MV-4-11 (cell line): ENCODE measurements at regions not wholly inside any gene's neighbourhood (a gene's known extent, or its start where the extent isn't known, plus 50 kb on each side); places are given as distances from the start of the nearest gene placed in this dataset.
"Not testable (repeated sequence)": the region's sequence is repeated elsewhere in the genome, so short reads cannot be mapped to it uniquely, and the experiment has no call there.

ENCODE experiments used
- DNase-seq: peaks from one replicate; lab custom pipeline; 2025; lab: John Stamatoyannopoulos, UW

DNA sequence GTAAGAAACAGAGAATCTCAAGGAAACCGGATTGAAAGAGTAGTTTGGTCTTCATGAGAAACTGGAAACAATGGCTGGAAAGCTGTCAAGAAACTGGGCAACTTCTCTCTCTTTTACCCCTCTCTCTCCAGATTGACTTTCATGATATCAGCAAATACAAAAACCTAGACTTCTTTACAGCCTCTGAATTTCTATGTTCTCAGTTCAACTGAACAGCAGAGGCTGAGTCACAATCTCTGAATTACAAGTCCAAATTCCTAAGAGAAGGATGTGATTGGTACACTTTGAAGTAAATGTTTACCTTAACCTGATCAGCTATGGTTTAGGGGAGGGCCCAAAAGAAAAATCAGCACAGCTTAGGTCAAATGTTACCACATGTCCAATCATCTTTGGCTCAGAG, 974.9 kb downstream of the RPA4 start:
- no peak for DNase-seq

DNA sequence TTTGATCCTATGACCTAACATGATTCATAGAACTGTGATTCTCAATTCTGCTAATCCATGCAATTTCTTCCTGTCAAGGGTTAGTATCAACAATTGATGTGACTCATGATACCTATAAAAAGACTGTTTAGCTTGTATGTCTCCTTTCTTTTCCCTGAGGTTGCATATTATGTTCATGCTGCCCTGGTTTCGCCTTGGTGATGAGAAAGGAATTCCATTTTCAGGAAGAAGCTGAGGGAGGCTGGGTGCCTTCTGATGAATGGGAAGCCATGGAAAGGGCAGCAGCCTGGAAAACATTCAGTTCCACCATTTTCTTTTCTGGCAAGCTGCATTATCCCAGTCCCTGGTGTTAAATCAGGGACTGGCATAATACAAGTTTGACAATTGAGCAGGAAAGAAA, 976.5 kb downstream of the RPA4 start:
- no peak for DNase-seq

DNA sequence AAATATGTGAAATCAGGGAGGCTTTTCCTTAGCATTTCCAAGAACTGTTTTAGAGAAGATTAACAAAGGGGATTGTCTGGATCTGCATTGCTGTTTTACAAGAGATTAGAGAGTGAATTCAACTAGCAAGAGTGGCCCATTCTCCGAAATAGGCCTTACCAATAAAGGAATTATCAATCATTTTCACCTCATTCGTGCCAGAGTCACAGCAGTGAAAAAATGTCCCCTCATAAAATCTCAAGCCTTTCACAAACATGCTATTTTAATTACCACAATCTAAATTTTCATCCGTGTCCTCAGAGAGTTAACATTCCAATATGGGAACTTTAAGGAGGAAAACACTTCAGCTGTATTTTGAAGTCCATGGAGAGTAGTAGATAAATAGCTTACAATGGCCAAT, 979.6 kb downstream of the RPA4 start:
- no peak for DNase-seq

DNA sequence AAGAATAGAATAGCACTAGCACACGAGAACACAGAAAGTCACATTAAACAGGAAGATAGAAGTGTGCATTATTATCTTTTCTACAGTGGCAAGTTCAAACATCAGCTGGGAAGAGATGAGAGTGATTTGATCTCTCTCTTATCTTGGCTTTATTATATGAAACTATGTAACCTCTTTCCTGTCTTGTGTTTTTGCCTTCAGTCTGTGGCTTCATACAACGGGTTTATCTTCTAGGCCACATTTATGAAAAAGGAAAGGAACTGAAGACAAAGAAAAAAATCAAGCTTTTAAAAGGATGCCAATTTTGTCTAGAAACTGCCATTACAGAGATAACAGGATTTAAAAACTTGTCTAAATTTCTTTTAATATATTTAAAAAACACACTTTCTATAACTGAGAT, 983.6 kb downstream of the RPA4 start:
- no peak for DNase-seq

DNA sequence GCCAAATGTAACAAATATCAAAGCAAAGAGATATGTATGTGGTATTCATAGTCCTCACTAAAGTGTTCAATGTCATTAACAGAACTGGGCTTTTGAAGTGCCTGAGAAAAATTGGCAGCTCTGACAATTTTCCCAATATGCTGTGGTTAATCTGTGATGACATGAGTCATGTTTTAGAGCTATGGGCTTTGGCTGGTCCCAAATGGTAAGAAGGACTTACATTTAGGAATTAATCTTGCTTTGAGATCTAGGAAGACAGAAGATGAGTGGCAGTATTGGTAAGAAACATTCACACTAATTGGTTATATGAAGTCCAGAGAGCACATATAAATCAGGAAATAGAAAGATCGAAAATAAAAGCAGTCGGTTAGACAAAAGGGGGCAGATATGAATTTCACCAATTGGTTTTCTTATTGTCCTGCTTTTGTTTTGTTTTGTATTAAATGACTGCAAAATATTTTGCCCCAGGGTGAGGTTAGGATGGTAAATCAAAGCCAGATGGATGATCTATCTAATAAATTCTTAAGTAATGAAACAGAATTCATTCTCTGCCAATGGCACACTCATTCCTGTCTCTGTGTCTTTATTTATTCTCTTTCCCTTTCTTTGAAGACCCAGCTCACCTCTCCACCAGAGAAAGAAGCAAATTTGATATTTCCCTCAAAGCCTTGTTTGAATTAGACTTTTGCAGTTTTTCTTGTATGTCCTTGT, 993.1 kb downstream of the RPA4 start:
- DNase-seq, result no peak

DNA sequence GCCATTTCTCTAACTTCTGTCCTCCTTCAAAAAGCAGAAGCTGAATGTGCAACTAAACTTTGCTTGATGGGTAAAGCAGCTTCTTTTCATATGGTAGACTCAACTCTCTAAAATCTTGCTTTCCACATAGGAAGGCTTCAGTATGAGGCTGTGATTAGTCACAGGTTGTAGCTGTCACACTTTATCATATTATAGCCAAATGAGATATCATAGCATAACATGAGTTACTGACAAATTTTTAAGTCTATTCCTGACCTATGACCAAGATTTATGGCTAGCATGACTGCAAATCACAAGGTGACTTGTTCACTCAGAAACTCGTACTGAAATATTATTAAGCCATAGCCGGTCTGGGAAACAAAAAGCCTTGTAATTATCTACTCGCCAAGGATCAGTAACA, 998.6 kb downstream of the RPA4 start:
- peak; percentile 0 for DNase-seq

DNA sequence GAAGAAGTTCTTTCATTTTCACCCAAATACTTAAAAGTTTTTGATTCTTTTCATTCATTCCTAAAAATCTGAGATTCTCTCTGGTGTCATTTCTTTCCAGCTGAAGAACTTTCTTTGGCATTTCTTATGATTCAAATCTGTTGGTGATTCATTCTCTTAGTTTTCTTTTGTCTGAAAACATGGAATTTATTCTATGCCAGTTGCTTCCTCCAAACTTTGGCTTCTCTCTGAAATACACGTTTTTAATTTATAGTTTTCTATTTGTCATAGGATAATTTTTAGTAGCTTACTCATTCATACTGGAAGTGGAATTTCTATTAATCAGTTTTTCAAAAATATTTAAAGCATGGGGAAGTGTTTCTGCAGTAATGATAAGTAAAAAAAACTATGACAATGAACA, 1012.0 kb downstream of the RPA4 start:
- DNase-seq, result no peak

DNA sequence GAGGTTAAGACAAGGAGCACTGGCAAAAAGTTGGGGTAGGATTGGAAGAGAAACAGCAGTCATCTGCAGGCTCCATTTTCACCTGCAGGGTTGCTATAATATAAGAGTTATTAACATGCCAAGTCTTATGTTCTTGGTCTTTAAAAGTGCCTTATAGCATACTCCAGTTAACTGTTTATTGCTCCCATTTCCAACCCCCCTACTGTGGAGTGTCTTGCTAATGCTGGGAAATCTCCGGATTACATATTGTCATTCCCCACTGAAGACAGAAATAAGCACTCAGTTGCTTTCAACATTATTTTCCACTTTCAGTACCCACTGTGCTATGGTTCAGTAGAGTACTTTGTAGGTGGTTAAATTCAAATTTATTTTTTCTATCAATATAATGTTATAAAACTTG, 1014.3 kb downstream of the RPA4 start:
- no peak for DNase-seq

DNA sequence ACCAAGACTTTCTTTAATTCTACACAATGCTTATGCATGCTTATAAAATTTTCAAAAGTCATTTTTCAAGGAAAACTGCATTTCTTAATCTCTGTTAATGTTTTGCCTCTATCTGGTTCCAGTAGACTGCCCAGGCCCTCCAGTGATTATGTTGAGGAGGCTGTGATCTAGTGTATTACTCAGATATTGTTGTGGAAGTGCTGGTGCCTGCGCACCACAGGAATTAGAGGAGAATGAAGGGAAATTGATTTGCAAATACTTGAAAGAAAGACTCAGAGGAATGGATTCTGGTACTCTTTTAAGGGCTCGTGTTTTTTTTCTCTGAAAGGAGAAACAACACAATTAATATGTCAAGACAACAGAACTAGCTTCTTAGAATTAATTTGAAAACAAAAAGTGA, 1015.1 kb downstream of the RPA4 start:
- DNase-seq, result no peak

DNA sequence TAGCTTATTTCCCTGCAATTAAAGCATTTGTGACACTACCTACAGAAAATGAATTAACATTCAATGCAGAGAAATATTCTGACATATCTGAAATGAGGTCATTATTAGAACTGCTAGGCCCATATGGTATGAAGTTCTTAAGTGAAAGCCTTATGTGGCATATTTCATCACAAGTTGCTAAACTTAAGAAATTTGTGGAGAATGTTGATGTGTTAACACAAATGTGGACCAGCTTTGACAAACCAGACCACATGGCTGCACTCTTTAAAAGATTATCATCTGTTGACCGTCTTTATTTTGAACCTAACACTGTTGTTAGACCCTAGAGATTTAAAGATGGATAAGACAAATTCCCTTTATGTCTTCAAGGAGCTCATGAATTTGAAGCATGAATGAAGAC, 1024.1 kb downstream of the RPA4 start:
- peak; percentile 86 for DNase-seq

DNA sequence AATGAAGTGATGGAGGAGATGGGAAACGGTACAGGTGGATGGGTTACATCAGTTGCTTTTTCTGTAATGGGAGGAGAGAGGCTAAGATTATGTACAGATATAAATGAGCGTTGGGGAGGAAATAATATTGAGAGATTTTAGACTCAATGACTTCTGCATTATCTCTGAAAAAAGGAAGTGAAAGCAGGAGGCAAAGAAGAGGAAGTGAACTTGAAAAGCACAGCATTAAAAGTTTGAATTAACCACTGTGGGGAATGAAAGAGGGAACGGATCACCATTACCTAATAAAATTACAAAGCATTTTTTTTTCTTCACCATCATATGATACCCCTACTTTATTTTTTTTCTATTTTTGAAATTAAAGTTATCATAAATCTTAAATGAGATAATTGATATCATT, 1025.5 kb downstream of the RPA4 start:
- peak; percentile 88 for DNase-seq

DNA sequence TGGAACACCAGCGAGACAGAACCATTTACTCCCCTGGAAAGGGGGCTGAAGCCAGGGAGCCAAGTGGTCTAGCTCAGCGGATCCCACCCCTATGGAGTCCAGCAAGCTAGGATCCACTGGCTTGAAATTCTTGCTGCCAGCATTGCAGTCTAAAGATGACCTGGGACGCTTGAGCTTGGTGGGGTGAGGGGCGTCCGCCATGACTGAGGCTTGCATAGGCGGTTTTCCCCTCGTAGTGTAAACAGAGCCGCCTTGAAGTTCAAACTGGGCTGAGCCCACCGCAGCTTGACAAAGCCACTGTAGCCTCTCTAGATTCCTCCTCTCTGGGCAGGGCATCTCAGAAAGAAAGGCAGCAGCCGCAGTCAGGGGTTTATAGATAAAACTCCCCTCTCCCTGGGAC, 1031.7 kb downstream of the RPA4 start:
- not testable (repeated sequence) for DNase-seq

DNA sequence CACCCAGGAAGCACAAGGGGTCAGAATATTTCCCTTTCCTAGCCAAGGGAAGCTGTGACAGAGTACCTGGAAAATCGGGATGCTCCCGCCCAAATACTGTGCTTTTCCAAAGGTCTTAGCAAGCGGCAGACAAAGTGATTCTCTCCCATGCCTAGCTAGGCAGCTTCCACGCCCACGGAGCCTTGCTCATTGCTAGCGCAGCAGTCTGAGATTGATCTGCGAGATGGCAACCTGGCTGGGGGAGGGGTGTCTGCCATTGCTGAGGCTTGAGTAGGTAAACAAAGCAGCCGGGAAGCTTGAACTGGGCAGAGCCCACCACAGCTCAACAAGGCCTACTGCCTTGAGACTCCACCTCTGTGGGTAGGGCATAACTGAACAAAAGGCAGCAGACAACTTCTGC, 1037.5 kb downstream of the RPA4 start:
- DNase-seq, result not testable (repeated sequence)

DNA sequence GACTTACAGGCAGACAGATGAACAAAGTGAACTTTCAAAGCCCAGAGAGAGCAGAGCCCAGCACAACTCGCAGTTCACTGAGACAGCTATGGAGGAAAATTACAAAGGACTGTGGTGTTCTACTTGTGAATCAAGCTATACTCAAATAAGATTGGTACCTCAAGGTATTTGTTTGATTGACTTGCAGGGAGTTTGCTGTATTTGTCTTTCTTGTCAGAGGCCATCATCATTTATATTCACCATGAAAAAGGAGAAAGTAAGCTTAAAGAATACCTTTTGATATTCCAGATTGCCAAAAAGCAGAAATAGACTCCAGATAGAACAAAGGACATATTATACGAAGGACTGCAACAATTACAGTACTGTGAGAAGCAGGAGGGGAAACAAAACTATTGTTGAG, 1047.9 kb downstream of the RPA4 start:
- DNase-seq, result no peak

DNA sequence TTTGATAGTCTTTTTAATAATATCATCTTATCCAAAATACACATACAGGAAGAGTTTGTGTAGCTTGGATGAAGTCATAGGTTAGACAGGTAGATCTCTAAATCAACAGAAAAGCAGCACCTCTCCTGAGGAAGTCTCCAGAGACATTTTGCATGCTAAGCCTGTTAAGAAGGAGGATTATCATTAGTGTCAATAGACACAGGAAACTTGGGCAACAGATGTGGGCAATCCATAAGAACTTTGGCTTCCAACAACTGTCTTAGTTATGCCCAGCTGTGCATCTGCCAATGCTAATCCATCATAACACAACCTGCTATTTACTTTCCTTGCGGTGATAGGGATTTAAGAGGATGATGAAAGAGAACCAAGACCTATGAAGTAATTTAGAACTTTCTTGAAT, 1052.6 kb downstream of the RPA4 start:
- DNase-seq, result peak; percentile 3

DNA sequence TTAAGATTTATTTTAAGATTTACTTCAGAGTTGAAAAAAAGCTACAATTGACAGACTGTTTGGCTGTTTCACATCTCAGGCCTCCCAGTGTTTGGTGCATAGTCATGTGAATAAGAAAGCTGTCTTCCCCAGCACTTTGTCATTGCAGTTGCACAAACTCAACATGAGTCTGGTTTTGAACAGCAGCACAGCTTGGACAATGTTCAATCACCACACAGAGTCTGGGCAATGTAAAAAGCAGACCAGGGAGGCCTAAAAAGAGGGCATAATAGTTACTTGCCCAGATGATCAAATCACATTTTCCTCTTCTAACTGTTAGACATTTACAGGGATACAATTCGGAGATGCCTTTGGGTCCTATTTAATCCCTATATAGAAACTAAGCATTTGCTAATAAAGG, 1055.0 kb downstream of the RPA4 start:
- DNase-seq, result no peak

DNA sequence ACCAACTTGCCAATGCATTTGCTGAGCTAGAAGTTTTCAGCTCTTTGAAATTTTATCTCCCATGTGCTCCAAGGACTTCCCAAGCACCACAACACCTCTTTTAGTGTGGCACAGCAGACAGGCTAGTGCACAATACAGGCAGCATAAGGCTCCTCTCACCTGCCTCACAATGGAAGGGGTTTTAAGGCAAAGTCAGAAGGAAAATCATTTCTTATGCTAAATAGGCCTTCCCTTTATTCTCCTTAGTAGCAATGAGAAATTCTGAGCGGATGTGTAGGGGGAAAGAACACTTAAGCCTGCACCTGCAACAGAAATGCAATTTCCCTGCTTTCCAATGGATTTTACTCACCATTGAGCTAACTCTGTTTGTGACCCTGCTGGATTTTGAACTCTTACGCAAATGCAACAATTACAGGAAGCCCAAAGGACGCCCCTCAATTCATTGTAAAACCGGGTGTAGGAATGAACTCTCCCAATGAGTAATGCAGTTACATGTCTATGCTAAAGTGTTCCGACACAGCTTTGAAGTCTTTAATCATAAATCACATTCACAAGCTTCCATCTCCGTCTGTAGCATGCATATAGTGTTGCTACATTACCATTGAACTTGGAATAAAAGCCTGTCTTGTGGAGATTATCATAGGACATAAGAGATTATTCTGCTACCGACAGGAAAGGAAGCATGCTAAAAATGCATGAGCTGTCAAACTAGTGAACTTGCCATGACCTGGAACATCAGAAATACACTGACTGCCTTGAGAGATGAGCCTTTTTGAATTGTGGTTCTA, 1084.9 kb downstream of the RPA4 start:
- no peak for DNase-seq

DNA sequence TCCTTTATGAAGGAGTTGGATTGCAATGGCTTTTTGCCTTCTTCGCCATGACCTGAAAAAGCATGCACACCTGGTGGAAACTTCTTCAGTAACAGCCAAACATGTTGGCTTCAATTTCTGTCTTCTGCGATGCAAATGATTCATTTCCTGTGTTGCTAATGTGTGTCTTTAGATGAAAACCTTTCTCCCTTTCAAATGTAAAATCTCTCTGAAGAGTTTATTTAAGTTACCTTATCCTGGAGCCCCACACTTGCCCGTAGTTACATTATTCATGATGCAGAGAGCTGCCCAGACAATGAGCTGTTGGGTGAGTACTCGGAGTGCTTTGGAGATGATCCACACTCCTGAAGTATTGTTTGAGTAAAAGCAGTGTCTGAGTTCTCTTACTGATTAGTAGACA, 1100.9 kb downstream of the RPA4 start:
- DNase-seq, result no peak

DNA sequence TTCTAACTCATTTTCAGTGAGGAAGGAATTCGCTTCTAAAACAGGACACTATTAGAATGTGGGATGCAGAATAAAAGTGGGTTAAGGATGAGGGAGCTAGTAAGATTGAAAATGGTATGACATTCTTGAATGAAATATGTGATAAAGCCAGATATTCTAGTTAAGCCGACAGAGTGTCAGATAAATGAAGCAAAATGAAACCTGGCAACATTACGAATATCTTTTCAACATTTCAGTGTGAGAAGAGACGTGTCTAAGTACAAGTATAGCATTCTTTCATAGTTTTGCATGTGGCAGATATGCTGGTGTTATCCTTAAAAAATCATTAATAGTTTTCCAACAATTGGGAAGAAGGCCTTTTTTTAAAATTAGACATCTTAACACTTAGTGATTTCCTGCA, 1101.4 kb downstream of the RPA4 start:
- no peak for DNase-seq

DNA sequence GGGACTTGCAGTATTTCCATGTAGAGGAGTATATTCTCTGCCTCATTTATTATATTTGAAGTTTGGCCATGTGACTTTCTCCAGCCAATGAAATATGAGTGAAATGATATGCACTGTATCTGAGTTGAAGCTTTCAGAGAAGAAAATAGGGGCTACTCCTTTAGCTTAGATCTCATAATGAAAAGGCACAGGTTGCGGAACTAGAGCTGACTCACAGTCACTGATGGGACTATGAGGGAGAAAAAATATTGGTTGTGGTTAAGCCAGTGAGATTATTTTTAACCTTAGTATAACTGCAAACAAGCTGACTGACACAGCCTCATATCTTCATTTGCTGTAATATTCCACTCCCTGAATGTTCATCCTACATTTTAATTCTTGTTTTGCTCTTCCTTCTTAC, 1104.3 kb downstream of the RPA4 start:
- DNase-seq, result peak; percentile 66

DNA sequence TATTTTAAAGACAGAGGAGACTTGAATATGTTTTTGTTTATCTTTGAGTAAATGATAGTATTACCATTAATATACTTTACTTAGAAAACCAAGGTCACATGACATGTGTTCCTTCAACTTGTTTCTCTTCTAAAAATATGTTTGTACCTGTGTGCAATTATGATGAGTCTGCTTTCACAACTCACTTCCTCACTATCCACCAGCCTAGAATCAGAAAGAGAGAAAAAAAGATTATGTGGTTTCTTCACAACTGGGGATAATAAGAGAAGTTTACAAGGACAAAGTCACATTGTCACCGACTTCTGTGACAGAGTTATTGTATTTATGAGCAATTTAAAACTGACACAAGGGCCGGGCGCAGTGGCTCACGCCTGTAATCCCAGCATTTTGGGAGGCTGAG, 1112.1 kb downstream of the RPA4 start:
- peak; percentile 59 for DNase-seq

DNA sequence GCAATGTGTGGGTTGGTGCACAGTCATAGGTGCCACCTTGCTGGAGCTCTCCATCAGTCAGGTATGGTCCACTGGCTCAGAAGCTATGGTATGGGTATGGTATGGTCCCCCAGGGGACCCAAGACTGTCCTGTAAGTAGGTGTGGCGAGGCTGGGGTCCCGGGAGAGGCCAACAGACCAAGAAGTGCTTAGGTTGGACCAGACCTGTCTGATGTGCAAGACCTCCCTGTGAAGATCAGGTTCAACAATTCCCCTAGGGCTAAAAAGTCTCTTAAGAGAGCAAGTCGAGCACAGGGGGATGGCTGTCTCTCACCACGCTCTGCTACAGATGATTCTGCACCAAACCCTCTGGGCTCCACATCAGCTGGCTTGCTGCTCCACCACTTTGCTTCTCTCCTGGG, 1145.0 kb downstream of the RPA4 start:
- no peak for DNase-seq

DNA sequence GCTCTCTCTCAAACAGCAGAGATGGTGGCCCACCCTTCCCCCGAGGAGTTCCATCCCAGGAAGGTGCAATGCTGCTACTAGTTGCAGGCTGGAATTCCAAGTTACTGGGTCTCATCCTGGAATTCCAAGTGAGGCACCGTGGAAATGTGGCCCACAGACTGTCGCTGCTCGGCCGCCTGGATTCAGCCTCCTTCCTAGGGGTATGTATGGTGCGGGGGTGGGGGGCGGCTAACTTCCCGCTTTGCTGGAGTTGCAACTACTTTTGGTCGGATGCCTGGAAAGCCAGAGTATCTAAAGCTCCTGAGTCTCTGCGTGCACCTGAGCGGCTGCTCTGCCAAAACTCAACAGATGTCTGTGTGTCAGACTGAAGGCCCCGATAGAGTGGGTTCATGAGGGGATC, 1146.2 kb downstream of the RPA4 start:
- DNase-seq, result no peak

DNA sequence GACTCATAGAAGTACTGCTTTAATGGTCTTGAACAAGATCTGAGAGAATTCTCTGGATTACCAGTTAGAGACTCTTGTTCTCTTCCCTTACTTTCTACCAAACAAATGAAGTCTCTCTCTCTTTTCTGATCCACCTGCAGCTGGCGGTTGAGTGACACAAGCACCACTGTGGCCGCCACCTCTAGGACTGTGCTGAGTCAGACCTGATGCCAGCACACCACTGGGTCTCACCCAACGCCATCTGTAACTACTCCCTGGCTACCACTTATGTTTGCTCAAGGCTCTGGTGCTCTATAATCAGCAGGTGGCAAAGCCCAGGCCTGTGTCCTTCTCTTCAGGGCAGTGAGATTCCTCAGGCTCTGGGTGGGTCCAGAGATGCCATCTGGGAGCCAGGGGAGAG, 1173.5 kb downstream of the RPA4 start:
- DNase-seq, result no peak
